GM12874 (cell line): ENCODE measurements at regions not wholly inside any gene's neighbourhood (a gene's known extent, or its start where the extent isn't known, plus 50 kb on each side); places are given as distances from the start of the nearest gene placed in this dataset.

ENCODE experiments used
- TF ChIP-seq, protein P1 (sequence below): IDR thresholded peaks from 2 replicates; pipeline ENCODE4 v1.5.1; 2011; ENCODE audit warnings: low read depth, mild to moderate bottlenecking, control low read depth, low read length, moderate library complexity; ENCODE audit not compliant: insufficient read depth

DNA sequence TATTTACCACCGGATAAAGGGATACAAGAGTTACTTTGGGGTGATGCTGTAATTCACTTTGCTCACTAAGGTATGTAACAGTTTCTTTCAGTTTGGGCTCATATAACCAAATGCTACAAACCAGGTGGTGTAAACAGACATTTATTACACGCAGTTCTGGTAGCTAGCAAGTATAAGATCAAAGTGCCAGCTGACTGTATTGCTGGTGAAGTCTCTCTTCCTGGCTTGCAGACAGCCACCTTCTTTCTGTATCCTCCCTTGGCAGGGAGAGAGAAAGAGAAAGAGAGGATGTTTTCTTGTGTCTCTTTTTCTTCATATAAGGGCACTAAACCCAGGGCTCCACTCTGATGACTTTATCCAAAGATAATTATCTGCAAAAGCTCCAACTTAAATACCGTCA lies 552.5 kb upstream of the FTMT start:
- TF ChIP-seq, protein P1, sequence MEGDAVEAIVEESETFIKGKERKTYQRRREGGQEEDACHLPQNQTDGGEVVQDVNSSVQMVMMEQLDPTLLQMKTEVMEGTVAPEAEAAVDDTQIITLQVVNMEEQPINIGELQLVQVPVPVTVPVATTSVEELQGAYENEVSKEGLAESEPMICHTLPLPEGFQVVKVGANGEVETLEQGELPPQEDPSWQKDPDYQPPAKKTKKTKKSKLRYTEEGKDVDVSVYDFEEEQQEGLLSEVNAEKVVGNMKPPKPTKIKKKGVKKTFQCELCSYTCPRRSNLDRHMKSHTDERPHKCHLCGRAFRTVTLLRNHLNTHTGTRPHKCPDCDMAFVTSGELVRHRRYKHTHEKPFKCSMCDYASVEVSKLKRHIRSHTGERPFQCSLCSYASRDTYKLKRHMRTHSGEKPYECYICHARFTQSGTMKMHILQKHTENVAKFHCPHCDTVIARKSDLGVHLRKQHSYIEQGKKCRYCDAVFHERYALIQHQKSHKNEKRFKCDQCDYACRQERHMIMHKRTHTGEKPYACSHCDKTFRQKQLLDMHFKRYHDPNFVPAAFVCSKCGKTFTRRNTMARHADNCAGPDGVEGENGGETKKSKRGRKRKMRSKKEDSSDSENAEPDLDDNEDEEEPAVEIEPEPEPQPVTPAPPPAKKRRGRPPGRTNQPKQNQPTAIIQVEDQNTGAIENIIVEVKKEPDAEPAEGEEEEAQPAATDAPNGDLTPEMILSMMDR, result no peak

DNA sequence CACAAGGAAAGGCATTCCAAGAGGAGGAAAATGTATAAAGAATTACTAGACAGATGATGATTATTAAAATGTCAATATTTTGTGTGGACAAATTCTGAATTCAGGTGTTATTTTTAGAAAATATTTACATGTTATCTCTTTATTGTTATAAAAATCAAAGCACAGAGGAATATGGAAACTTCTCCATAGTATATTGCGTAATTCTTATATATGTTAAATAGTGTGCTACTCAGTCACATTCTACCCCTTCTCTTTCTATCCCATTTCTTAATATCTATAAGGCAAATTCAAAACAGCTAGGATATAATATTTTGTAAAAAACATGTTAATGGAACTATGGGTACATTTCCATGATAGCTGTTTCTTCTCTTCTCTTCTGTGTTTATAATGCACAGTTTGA lies 546.8 kb upstream of the FTMT start:
- TF ChIP-seq, protein P1, result no peak

DNA sequence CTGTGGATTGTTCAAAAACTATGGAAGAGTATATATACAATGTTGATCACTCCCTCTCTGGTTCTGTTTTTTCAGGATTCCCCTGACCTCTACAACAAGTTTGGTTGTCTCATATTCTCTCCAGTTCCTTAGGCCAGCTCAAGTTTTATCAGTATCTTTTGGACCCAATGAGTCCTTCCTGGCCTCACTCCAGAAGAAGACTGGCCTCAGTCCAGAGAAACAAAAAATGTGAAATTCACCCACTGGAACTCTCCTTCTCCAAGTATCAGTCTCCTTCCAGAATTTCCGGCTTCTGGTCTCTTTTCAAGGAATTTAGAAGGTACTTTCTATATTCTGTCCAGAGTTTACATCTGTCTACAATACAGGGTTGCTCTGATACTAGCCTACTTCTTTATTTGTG lies 537.8 kb upstream of the FTMT start:
- TF ChIP-seq, protein P1, result no peak

DNA sequence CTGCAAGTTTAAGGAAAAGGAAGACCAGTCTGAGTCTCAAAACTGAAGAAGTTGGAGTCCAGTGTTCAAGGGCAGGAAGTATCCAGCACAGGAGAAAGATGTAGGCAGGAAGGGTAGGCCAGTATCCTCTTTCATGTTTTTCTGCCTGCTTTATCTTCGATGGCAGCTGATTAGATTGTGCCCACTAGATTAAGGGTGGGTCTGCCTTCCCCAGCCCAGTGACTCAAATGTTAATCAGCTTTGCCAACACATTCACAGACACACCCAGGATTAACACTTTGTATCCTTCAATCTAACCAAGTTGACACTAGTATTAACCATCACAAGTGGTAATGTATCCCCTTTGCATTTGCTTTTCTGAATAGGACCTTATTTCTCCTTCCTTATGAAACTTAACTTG lies 535.9 kb upstream of the FTMT start:
- TF ChIP-seq, protein P1, result no peak

DNA sequence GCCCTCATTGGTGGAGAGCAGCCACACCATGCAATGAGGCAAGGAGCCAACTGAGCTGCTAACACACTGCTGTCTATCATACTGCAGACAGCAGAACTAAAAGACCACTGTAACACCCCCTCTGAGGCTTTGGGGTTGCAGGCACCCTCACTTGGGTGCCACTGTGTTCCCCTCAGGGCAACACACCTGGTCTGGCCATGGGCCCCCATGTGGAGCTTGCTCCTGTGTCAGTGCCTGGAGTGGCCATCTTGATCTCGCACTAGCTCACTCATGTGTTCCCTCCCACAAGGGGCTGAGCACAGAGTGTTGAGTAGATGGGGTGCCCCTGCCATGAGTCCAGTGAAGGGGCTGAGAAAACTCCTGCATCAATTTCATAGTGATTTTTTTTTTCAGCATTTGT lies 532.4 kb upstream of the FTMT start:
- TF ChIP-seq, protein P1, result no peak

DNA sequence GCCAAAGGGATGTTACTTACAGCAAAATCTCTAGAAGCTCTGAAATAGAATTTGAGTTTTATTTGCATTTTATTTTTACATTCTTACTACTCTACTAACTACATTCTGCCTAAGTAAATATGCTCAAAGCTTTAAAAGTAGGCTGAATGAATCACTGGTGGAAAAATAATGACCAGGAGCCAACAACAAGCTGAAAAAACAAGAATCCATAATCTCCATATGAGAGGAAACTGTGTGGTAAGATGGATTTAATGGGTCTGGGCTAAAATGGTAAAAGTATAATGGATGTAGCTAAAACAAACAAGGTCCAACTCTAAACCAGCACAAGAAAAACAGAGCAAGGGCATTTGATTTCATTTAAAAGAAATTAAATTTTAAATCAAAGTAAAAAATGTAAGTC lies 525.8 kb upstream of the FTMT start:
- TF ChIP-seq, protein P1, result no peak

DNA sequence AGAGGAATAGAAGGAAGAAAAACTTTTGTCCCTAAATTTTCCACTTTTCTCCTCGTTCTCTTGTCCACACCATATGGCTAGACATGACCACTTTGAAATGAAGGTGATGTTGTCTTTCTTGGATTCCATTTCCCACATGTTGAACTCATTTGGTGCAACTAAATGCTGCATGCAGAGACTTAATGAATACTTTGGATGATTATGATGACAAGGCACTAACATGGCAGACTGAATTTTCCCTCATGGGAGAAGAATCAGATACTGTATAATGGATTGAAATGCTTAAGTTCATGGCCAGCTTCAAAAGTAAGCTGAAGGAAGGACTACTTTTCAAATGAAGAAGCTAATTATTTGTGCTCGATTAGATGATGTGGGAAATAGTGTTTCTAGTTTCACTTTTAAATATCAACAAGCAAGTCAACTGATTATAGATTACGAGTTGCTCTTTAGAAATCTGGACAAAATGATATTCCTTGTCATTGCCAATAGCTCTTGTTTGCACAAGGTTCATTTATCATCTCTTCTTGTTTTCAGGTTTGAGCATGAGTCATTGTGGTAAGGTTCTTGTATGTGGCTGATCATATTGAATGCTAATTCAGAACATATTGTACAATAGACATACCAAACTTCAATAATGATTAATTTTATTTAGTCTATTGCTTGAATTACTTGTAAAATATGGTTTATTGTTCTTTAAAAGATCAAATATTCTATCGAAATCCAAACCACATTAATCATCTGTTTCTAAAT lies 501.3 kb upstream of the FTMT start:
- TF ChIP-seq, protein P1, result no peak
